ENCODE measurements at regions not wholly inside any gene's neighbourhood (a gene's known extent, or its start where the extent isn't known, plus 50 kb on each side); places are given as distances from the start of the nearest gene placed in this dataset.
A peak's percentile ranks its signal among the peaks of the same experiment; 100 is the strongest.

DNA sequence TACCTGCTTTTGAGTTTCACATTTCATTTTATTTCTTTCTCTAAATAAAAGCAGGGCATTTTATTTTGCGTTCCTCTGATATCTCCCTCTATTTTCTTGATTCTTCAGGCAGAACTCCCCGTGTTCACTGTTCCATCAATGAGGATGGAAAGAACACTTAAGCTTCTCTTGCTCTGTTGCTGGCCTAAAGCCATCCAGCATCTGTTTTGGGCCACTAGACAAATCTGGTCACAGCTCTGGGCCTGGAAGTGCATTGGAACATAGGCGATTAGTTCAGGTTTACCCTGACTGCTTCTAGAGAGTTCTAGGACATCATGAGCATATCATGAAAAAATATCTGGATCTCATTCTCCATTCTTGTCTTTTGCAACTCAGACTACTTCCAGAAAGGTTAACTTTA lies 611.2 kb downstream of the UTRN start:
- H3K56ac ChIP-seq (replicated peaks; ENCODE audit: insufficient read length, low read depth, low read length), result no peak overlapping the region
- no peaks in the 10 kb centered on the region for H3K36me3 ChIP-seq (ENCODE audit: control insufficient read depth in 2 of 4, insufficient read depth in 4 of 4, low read length in 3 of 4)
- H3K79me2 ChIP-seq (ENCODE audit: control insufficient read depth in 1 of 2, insufficient read depth in 2 of 2, low read length in 2 of 2), result no peaks in the 10 kb centered on the region
- H2BK12ac ChIP-seq (ENCODE audit: low read depth, low read length), result peak overlapping the region; percentile 55; the same call in 1 of the 2 replicates
- TF ChIP-seq CHD2 (IDR thresholded peaks at IDR 0.05; ENCODE audit: low read length) (no peak), KDM4A (IDR thresholded peaks at IDR 0.05; ENCODE audit: low read depth, low read length, severe bottlenecking) (no peak), SP4 (IDR thresholded peaks at IDR 0.05; ENCODE audit: low read length) (no peak), PHF8 (conservative IDR thresholded peaks at IDR 0.05; ENCODE audit: low read depth, low read length) (no peak), EGR1 (IDR thresholded peaks at IDR 0.05; ENCODE audit: borderline replicate concordance, low read depth, low read length) (no peak), SIRT6 (IDR thresholded peaks at IDR 0.05; ENCODE audit: low read length) (no peak), EZH2 (IDR thresholded peaks at IDR 0.05; ENCODE audit: low read depth, low read length, severe bottlenecking) (no peak), GTF2F1 (IDR thresholded peaks at IDR 0.05; ENCODE audit: borderline replicate concordance, low read depth, low read length) (no peak), GABPA (IDR thresholded peaks at IDR 0.05; ENCODE audit: borderline replicate concordance, insufficient read depth, low read length) (no peak), HDAC2 (IDR thresholded peaks at IDR 0.05; ENCODE audit: borderline replicate concordance in 1 of 2, low read depth in 2 of 2, low read length in 2 of 2) (no peak)
- TF ChIP-seq, protein P1, sequence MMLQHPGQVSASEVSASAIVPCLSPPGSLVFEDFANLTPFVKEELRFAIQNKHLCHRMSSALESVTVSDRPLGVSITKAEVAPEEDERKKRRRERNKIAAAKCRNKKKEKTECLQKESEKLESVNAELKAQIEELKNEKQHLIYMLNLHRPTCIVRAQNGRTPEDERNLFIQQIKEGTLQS (IDR thresholded peaks at IDR 0.05; ENCODE audit: insufficient read depth, low read depth, low read length), result no peak
- H4K20me1 ChIP-seq (replicated peaks in 1 of 2; ENCODE audit: control insufficient read depth in 1 of 2, insufficient read depth in 2 of 2, low read length in 2 of 2), result no peaks in the 10 kb centered on the region
- H2AK5ac ChIP-seq (ENCODE audit: low read depth, low read length), result no peak overlapping the region
- no peak overlapping the region for H2BK120ac ChIP-seq (replicated peaks; ENCODE audit: low read depth, low read length)
- peaks cover 0 to 5% (median 1%) of the 10 kb centered on the region in 4 experiments; a peak in 2 of 7 replicates for H3K27me3 ChIP-seq (replicated peaks in 1 of 4; ENCODE audit: control insufficient read depth in 3 of 4, extremely low read depth in 1 of 4, insufficient read depth in 3 of 4, low read length in 3 of 4)
- H4K91ac ChIP-seq (replicated peaks; ENCODE audit: insufficient read length, low read length), result no peak overlapping the region
- H3K18ac ChIP-seq (ENCODE audit: extremely low read depth, low read length), result no peak overlapping the region
- WGBS, 2 experiments (ENCODE audit: extremely low coverage in 1 of 2, insufficient coverage in 1 of 2, insufficient read length in 1 of 2, insufficient replicate concordance in 2 of 2, low coverage in 1 of 2, low lambda C conversion rate in 2 of 2, missing lambda C conversion rate in 1 of 2), result 80% methylated on average over 3 of the region's 3 CpGs; no CpG with 5 or more reads in 1 of the 2 experiments
- no peak overlapping the region for H3K27ac ChIP-seq (ENCODE audit: low read depth, low read length)
- peaks cover 0 to 1% of the 10 kb centered on the region in 2 experiments; a peak in 2 of 4 replicates for H3K9me3 ChIP-seq (ENCODE audit: insufficient read depth in 2 of 2, low read depth in 1 of 2, low read length in 1 of 2)
- H4K5ac ChIP-seq (ENCODE audit: insufficient read length, low read depth, low read length), result no peak overlapping the region
- no peak overlapping the region for H3K14ac ChIP-seq (ENCODE audit: insufficient read length)
- H3K4me2 ChIP-seq (ENCODE audit: insufficient read depth in 1 of 2, low read depth in 2 of 2, low read length in 2 of 2), result no peak overlapping the region
- H3K4me1 ChIP-seq (replicated peaks in 1 of 4; ENCODE audit: control insufficient read depth in 3 of 4, insufficient read depth in 4 of 4, low read length in 3 of 4), result peaks cover 0 to 3% (median 2%) of the 10 kb centered on the region in 4 experiments; a peak in 3 of 7 replicates
- H3K79me1 ChIP-seq (ENCODE audit: low read depth, low read length), result no peaks in the 10 kb centered on the region
- no peak for DNase-seq (ENCODE audit: low read depth in 1 of 2, low spot score in 2 of 2)
- no peak overlapping the region for H2BK15ac ChIP-seq (ENCODE audit: low read length)
- H3K23me2 ChIP-seq (ENCODE audit: low read depth, low read length), result no peaks in the 10 kb centered on the region
- H3K4me3 ChIP-seq (ENCODE audit: extremely low read depth in 1 of 4, insufficient read depth in 2 of 4, low read depth in 3 of 4, low read length in 4 of 4), result no peak overlapping the region
- ChIA-PET CTCF (ENCODE audit: partially characterized antibody) (interaction anchor here (1.2 to 1.8 kb wide), 2 partner anchors 9 to 118 kb away, joined by 3 to 5 read pairs; no protein-coding TSS in a partner anchor), POLR2A (ENCODE audit: partially characterized antibody) (interaction anchor here (0.6 kb wide), 1 partner anchor 327 kb away, joined by 3 read pairs; no protein-coding TSS in a partner anchor)
- H2AFZ ChIP-seq (ENCODE audit: low read length), result no peak overlapping the region
- no peak overlapping the region for H3K4ac ChIP-seq (replicated peaks; ENCODE audit: insufficient read length, low read depth, low read length)
- no peak overlapping the region for H4K8ac ChIP-seq (ENCODE audit: extremely low read depth, insufficient read depth, low read length)
- no peak overlapping the region for H2BK5ac ChIP-seq (ENCODE audit: low read depth, low read length)
- H3K23ac ChIP-seq (ENCODE audit: insufficient read length), result no peak overlapping the region
- 0 out of 2 replicates have a peak overlapping the region, but pooled peaks have one; percentile 37 for H2BK20ac ChIP-seq (ENCODE audit: low read length)
- FAIRE-seq, result no peak
- no peak overlapping the region for H3K9ac ChIP-seq (replicated peaks in 1 of 4; ENCODE audit: extremely low read depth in 1 of 4, low read depth in 3 of 4, low read length in 3 of 4)

Measured in H1 (cell line).